ENCODE measurements at regions not wholly inside any gene's neighbourhood (a gene's known extent, or its start where the extent isn't known, plus 50 kb on each side); places are given as distances from the start of the nearest gene placed in this dataset.

GRCh38 chr6:109925075-109925474 lies 53.0 kb upstream of the GPR6 start:
- Histone ChIP-seq H3K4me1 (ENCODE audit: control insufficient read depth, insufficient read depth, low read length) (peaks cover 8% of the 10 kb centered on the region), H3K9ac (ENCODE audit: low read length) (no peak overlapping the region), H3K9me3 (ENCODE audit: control insufficient read depth, low read length) (no peaks in the 10 kb centered on the region), H3K36me3 (ENCODE audit: control insufficient read depth, insufficient read depth, low read length) (no peaks in the 10 kb centered on the region), H3K4me3 (ENCODE audit: low read length) (no peak overlapping the region), H3K27me3 (ENCODE audit: control insufficient read depth, insufficient read depth, low read length) (no peaks in the 10 kb centered on the region)

- H3K4me3 ChIP-seq (ENCODE audit: low read length), result no peak overlapping the region
- peaks cover 8% of the 10 kb centered on the region for H3K4me1 ChIP-seq (ENCODE audit: control insufficient read depth, insufficient read depth, low read length)
- no peak overlapping the region for H3K9ac ChIP-seq (ENCODE audit: low read length)
Observed at GRCh38 chr6:109927052-109927451, 51.1 kb upstream of the GPR6 start.

More at GRCh38 chr6:109927052-109927451, 51.1 kb upstream of the GPR6 start:
- H3K9me3 ChIP-seq (ENCODE audit: control insufficient read depth, low read length), result no peaks in the 10 kb centered on the region
- no peaks in the 10 kb centered on the region for H3K27me3 ChIP-seq (ENCODE audit: control insufficient read depth, insufficient read depth, low read length)
- no peaks in the 10 kb centered on the region for H3K36me3 ChIP-seq (ENCODE audit: control insufficient read depth, insufficient read depth, low read length)

All from mucosa of stomach (tissue), 1 donor.